ENCODE measurements at regions not wholly inside any gene's neighbourhood (a gene's known extent, or its start where the extent isn't known, plus 50 kb on each side); places are given as distances from the start of the nearest gene placed in this dataset.

GRCh38 chr11:71138737-71139425 lies 113.5 kb downstream of the SHANK2 start:
- TF ChIP-seq POLR2AphosphoS5 (IDR thresholded peaks at IDR 0.05; ENCODE audit: borderline replicate concordance, low read depth, low read length) (no peak), EZH2 (IDR thresholded peaks at IDR 0.05) (no peak)

Measured in SK-N-MC (cell line).